HepG2 (cell line): ENCODE measurements at regions not wholly inside any gene's neighbourhood (a gene's known extent, or its start where the extent isn't known, plus 50 kb on each side); places are given as distances from the start of the nearest gene placed in this dataset.

ENCODE experiments used
- ATAC-seq: fragments of 200-7000 bp; cut with Tn5 transposase; 3 replicates; pipeline ENCODE4 v1.9.1; 2020; ENCODE audit warnings: mild to moderate bottlenecking, moderate library complexity
- BruUV-seq: library from RNA; stranded (reverse); fragments of 400-500 nt; replicated peaks from 2 replicates; lab custom pipeline; 2021; lab: Mats Ljungman, UMichigan
- CTCF ChIA-PET: fragments of 300-600 bp; formaldehyde crosslinking; extraction: SDS; loops from one replicate; lab custom pipeline; 2021; ENCODE audit warnings: low total read pairs, inconsistent platforms, low intra/inter-chr PET ratio; lab: Yijun Ruan, JAX
- POLR2A ChIA-PET: fragments of 350-600 bp; sonication (Branson Sonifier 250); formaldehyde crosslinking; loops from one replicate; lab custom pipeline; 2020; ENCODE audit warnings: antibody characterized with exemption, inconsistent platforms; lab: Yijun Ruan, JAX
- DNase-seq: peaks from one replicate; pipeline ENCODE4 v3.0.0-alpha.2; 2015; ENCODE audit warnings: low spot score
- FAIRE-seq: peaks from 3 replicates; lab custom pipeline; 2011; peaks lifted over from hg19 to GRCh38; lab: Jason Lieb, UNC
- H2AFZ ChIP-seq: one replicate; pipeline ENCODE4 v1.6.1; 2011; ENCODE audit warnings: low read length, inconsistent platforms
- H3K27ac ChIP-seq: fragments of 300-600 bp; 3 replicates; pipeline ENCODE4 v1.8.0; 2011; ENCODE audit warnings: mixed run types, mild to moderate bottlenecking, mixed read lengths, low read length, inconsistent platforms; ENCODE audit not compliant: insufficient read depth; ENCODE audit errors: extremely low read length
- H3K27me3 ChIP-seq, 2 experiments: fragments of 200-600 bp in 1 of 2; 2 replicates in 1 of 2; 3 replicates in 1 of 2; pipeline versions ENCODE4 v1.6.0 to v1.8.0; 2011; ENCODE audit warnings: low read length in 2 of 2, mild to moderate bottlenecking in 2 of 2, moderate library complexity in 2 of 2, inconsistent platforms in 1 of 2; ENCODE audit not compliant: insufficient read depth in 2 of 2, control insufficient read depth in 1 of 2
- H3K36me3 ChIP-seq, 2 experiments: fragments of 200-600 bp in 1 of 2; replicated peaks in 1 of 2; 2 replicates in 1 of 2; 3 replicates in 1 of 2; pipeline versions ENCODE4 v1.5.1 to v1.8.0; 2011; ENCODE audit warnings: low read length in 2 of 2, inconsistent platforms in 1 of 2; ENCODE audit not compliant: insufficient read depth in 2 of 2, control insufficient read depth in 1 of 2
- H3K4me1 ChIP-seq: 2 replicates; pipeline ENCODE4 v1.5.1; 2012; ENCODE audit warnings: low read length, inconsistent platforms; ENCODE audit not compliant: insufficient read depth
- H3K4me2 ChIP-seq: 2 replicates; pipeline ENCODE4 v1.6.0; 2011; ENCODE audit warnings: low read depth, low read length, inconsistent platforms
- H3K4me3 ChIP-seq, 3 experiments: fragments of 200-600 bp in 1 of 3; sonication (generic), shearing (Covaris generic) in 1 of 3; replicated peaks in 1 of 3; 2 replicates each; pipeline ENCODE4 v1.5.1; 2011 to 2016; ENCODE audit warnings: low read length in 3 of 3, inconsistent platforms in 2 of 3, low read depth in 2 of 3, mild to moderate bottlenecking in 2 of 3, control low read depth in 1 of 3, mixed read lengths in 1 of 3; ENCODE audit not compliant: insufficient read depth in 1 of 3
- H3K79me2 ChIP-seq: one replicate; pipeline ENCODE4 v1.6.1; 2011; ENCODE audit warnings: low read length, inconsistent platforms; ENCODE audit not compliant: insufficient read depth
- H3K9ac ChIP-seq: 2 replicates; pipeline ENCODE4 v1.6.0; 2011; ENCODE audit warnings: mild to moderate bottlenecking, low read depth, low read length, inconsistent platforms; ENCODE audit not compliant: insufficient read depth
- H3K9me3 ChIP-seq: 2 replicates; pipeline ENCODE4 v1.5.1; 2012; ENCODE audit warnings: mild to moderate bottlenecking, low read length
- H4K20me1 ChIP-seq: 2 replicates; pipeline ENCODE4 v1.6.0; 2011; ENCODE audit warnings: inconsistent platforms, mild to moderate bottlenecking, low read length, moderate library complexity; ENCODE audit not compliant: insufficient read depth
- GATA4 ChIP-seq: sonication (generic); IDR thresholded peaks from 2 replicates; pipeline ENCODE4 v1.6.1; 2016; ENCODE audit warnings: antibody characterized with exemption, low read depth, borderline replicate concordance
- MAF1 ChIP-seq: sonication (generic); formaldehyde crosslinking; IDR thresholded peaks from 2 replicates; pipeline ENCODE4 v1.5.0; 2020; ENCODE audit warnings: missing genetic modification reagents, borderline replicate concordance
- NR2C2 ChIP-seq: sonication (generic); formaldehyde crosslinking; IDR thresholded peaks from 2 replicates; pipeline ENCODE4 v1.4.0; 2020; ENCODE audit warnings: missing genetic modification reagents, mild to moderate bottlenecking, moderate library complexity, borderline replicate concordance
- RAD21 ChIP-seq: fragments of 450-650 bp; formaldehyde crosslinking; IDR thresholded peaks from 2 replicates; pipeline ENCODE4 v1.5.0; 2020; ENCODE audit warnings: mild to moderate bottlenecking
- SNAPC2 ChIP-seq: sonication (generic); formaldehyde crosslinking; IDR thresholded peaks from 2 replicates; pipeline ENCODE4 v1.8.1; 2022; ENCODE audit warnings: mild to moderate bottlenecking, missing genetic modification reagents
- ZNF510 ChIP-seq: sonication (generic); formaldehyde crosslinking; IDR thresholded peaks from 2 replicates; pipeline ENCODE4 v1.4.0; 2020; ENCODE audit warnings: low read depth, mild to moderate bottlenecking, missing genetic modification reagents
- ZNF546 ChIP-seq: sonication (generic); formaldehyde crosslinking; conservative IDR thresholded peaks from 2 replicates; pipeline ENCODE4 v1.8.1; 2023; ENCODE audit warnings: mild to moderate bottlenecking, missing genetic modification reagents
- ZNF547 ChIP-seq: sonication (generic); formaldehyde crosslinking; IDR thresholded peaks from 2 replicates; pipeline ENCODE4 v1.5.1; 2020; ENCODE audit warnings: mild to moderate bottlenecking, missing genetic modification reagents
- ZNF607 ChIP-seq: sonication (generic); formaldehyde crosslinking; IDR thresholded peaks from 2 replicates; pipeline ENCODE4 v1.5.1; 2020; ENCODE audit warnings: missing genetic modification reagents, mild to moderate bottlenecking, borderline replicate concordance
- ZSCAN22 ChIP-seq: sonication (generic); formaldehyde crosslinking; IDR thresholded peaks from 2 replicates; pipeline ENCODE4 v1.4.0; 2020; ENCODE audit warnings: mild to moderate bottlenecking, missing genetic modification reagents
- WGBS: methylation state at CpG from one replicate; pipeline ENCODE4 v1.1.6; 2017; ENCODE audit warnings: low lambda C conversion rate; 5-methylcytosine and 5-hydroxymethylcytosine counted together
- in situ Hi-C: cut with HindIII; loops from 2 replicates; pipeline ENCODE4 v1.10.0; 2017; ENCODE audit warnings: low pct_unique_long_range_greater_than_20kb; ENCODE audit not compliant: extremely low pct_ligation_motif_present
- intact Hi-C: fragments of 100-400 bp; cut with micrococcal nuclease; formaldehyde crosslinking; loops from one replicate; pipeline ENCODE4 v1.10.0; 2022; ENCODE audit not compliant: unreplicated experiment
- TF ChIP-seq, protein P1 (sequence below): sonication (generic); formaldehyde crosslinking; conservative IDR thresholded peaks from 2 replicates; pipeline ENCODE4 v1.8.0; 2022; ENCODE audit warnings: mild to moderate bottlenecking, moderate library complexity, missing genetic modification reagents
- TF ChIP-seq, protein P2 (sequence below): IDR thresholded peaks from 2 replicates; pipeline ENCODE4 v1.6.1; 2016; ENCODE audit warnings: low read depth

DNA sequence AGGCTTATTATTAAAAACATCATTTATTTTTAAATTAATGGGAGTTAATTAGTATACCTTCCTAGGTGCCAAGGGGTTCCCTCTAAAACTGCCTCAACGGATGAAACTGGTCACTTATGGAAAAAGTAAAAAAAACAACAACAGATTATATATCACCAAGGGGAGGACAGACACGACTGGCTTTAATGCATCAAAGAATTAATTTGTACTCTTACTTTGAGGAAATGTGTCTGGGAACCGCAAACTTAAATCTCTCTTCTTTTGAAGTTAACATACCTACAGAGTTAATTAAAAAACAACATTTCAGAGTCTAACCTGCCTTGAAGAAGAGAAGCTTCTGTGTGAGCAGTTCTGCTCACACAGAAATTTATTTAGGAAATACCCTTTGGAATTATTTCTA lies 354.6 kb downstream of the LRRC70 start:
- Histone ChIP-seq H3K4me2 (no peak overlapping the region), H3K27ac (no peak overlapping the region), H3K9ac (no peak overlapping the region), H4K20me1 (no peaks in the 10 kb centered on the region), H2AFZ (no peak overlapping the region), H3K79me2 (no peaks in the 10 kb centered on the region), H3K4me3 (no peak overlapping the region), H3K36me3 (no peaks in the 10 kb centered on the region), H3K4me1 (peaks cover 12% of the 10 kb centered on the region), H3K27me3 (no peaks in the 10 kb centered on the region), H3K9me3 (no peaks in the 10 kb centered on the region)
- TF ChIP-seq NR2C2 (CRISPR knock-in tag) (no peak), ZNF510 (no peak), ZNF546 (CRISPR knock-in tag) (no peak), GATA4 (no peak), ZNF607 (CRISPR knock-in tag) (no peak), ZNF547 (CRISPR knock-in tag) (no peak), SNAPC2 (CRISPR knock-in tag) (no peak), MAF1 (no peak), ZSCAN22 (CRISPR knock-in tag) (no peak), RAD21 (CRISPR knock-in tag) (no peak)
- TF ChIP-seq, protein P1, sequence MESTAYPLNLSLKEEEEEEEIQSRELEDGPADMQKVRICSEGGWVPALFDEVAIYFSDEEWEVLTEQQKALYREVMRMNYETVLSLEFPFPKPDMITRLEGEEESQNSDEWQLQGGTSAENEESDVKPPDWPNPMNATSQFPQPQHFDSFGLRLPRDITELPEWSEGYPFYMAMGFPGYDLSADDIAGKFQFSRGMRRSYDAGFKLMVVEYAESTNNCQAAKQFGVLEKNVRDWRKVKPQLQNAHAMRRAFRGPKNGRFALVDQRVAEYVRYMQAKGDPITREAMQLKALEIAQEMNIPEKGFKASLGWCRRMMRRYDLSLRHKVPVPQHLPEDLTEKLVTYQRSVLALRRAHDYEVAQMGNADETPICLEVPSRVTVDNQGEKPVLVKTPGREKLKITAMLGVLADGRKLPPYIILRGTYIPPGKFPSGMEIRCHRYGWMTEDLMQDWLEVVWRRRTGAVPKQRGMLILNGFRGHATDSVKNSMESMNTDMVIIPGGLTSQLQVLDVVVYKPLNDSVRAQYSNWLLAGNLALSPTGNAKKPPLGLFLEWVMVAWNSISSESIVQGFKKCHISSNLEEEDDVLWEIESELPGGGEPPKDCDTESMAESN, result no peak
- TF ChIP-seq, protein P2, sequence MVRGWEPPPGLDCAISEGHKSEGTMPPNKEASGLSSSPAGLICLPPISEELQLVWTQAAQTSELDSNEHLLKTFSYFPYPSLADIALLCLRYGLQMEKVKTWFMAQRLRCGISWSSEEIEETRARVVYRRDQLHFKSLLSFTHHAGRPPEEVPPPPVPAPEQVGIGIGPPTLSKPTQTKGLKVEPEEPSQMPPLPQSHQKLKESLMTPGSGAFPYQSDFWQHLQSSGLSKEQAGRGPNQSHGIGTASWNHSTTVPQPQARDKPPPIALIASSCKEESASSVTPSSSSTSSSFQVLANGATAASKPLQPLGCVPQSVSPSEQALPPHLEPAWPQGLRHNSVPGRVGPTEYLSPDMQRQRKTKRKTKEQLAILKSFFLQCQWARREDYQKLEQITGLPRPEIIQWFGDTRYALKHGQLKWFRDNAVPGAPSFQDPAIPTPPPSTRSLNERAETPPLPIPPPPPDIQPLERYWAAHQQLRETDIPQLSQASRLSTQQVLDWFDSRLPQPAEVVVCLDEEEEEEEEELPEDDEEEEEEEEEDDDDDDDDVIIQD (CRISPR knock-in tag), result no peak
- WGBS, result 46% methylated on average over 3 of the region's 3 CpGs
- in situ Hi-C loops, result no loop called here
- ChIA-PET CTCF (no interaction called here), POLR2A (no interaction called here)
- no peak for FAIRE-seq
- no TSS peak for BruUV-seq
- ATAC-seq, result no peak
- DNase-seq, result no peak
- intact Hi-C loops, result no loop called here
